ENCODE measurements at regions not wholly inside any gene's neighbourhood (a gene's known extent, or its start where the extent isn't known, plus 50 kb on each side); places are given as distances from the start of the nearest gene placed in this dataset.

- H3K27ac ChIP-seq = no peak overlapping the region
- no peak for DNase-seq
- H3K36me3 ChIP-seq = no peaks in the 10 kb centered on the region
- no peaks in the 10 kb centered on the region for H3K9me3 ChIP-seq
- H3K27me3 ChIP-seq = no peaks in the 10 kb centered on the region
- no peak overlapping the region for H3K4me3 ChIP-seq
- H3K4me1 ChIP-seq (ENCODE audit: insufficient read depth) = no peaks in the 10 kb centered on the region
- 56 to 73% (median 61%) methylated on average over 2 of the region's 2 CpGs for WGBS, 3 donors
- intact Hi-C loops (cut with DNase I) = no loop called here
- no peak for TF ChIP-seq CTCF (IDR thresholded peaks at IDR 0.05)
- TF ChIP-seq EP300 (IDR thresholded peaks at IDR 0.05) = no peak
- no peak for TF ChIP-seq POLR2A (IDR thresholded peaks at IDR 0.05)
Measured at GRCh38 chr5:57804007-57804444, 321.4 kb upstream of the ACTBL2 start.

- Histone ChIP-seq H3K9me3 (no peaks in the 10 kb centered on the region), H3K27me3 (no peaks in the 10 kb centered on the region), H3K4me1 (ENCODE audit: insufficient read depth) (no peaks in the 10 kb centered on the region), H3K36me3 (no peaks in the 10 kb centered on the region), H3K27ac (no peak overlapping the region), H3K4me3 (no peak overlapping the region)
- TF ChIP-seq CTCF (IDR thresholded peaks at IDR 0.05) (no peak), POLR2A (IDR thresholded peaks at IDR 0.05) (no peak), EP300 (IDR thresholded peaks at IDR 0.05) (no peak)
- intact Hi-C loops (cut with DNase I) = no loop called here
- 72 to 75% (median 73%) methylated on average over 3 of the region's 3 CpGs for WGBS, 3 donors
- DNase-seq = no peak
Measured at GRCh38 chr5:57802131-57802530, 319.5 kb upstream of the ACTBL2 start.

GRCh38 chr5:57795203-57795602 is 312.6 kb upstream of the ACTBL2 start:
- TF ChIP-seq POLR2A (IDR thresholded peaks at IDR 0.05) = no peak
- no peak for TF ChIP-seq EP300 (IDR thresholded peaks at IDR 0.05)
- no peak for TF ChIP-seq CTCF (IDR thresholded peaks at IDR 0.05)
- Histone ChIP-seq H3K27me3 (no peaks in the 10 kb centered on the region), H3K36me3 (no peaks in the 10 kb centered on the region), H3K4me3 (no peak overlapping the region), H3K4me1 (ENCODE audit: insufficient read depth) (no peaks in the 10 kb centered on the region), H3K27ac (no peak overlapping the region), H3K9me3 (no peaks in the 10 kb centered on the region)
- no peak for DNase-seq
- 91 to 95% (median 91%) methylated on average over 1 of the region's 1 CpG for WGBS, 3 donors
- intact Hi-C loops (cut with DNase I) = no loop called here

- DNase-seq = no peak
- Histone ChIP-seq H3K36me3 (no peaks in the 10 kb centered on the region), H3K4me3 (no peak overlapping the region), H3K9me3 (no peaks in the 10 kb centered on the region), H3K27ac (no peak overlapping the region), H3K4me1 (ENCODE audit: insufficient read depth) (no peaks in the 10 kb centered on the region), H3K27me3 (no peaks in the 10 kb centered on the region)
- 89 to 96% (median 92%) methylated on average over 1 of the region's 1 CpG for WGBS, 3 donors
- intact Hi-C loops (cut with DNase I) = no loop called here
- TF ChIP-seq CTCF (IDR thresholded peaks at IDR 0.05) (no peak), EP300 (IDR thresholded peaks at IDR 0.05) (no peak), POLR2A (IDR thresholded peaks at IDR 0.05) (no peak)
Measured at GRCh38 chr5:57791875-57792274, 309.3 kb upstream of the ACTBL2 start.

- WGBS, 3 donors = 75 to 81% (median 78%) methylated on average over 2 of the region's 2 CpGs
- TF ChIP-seq CTCF (IDR thresholded peaks at IDR 0.05) = no peak
- TF ChIP-seq EP300 (IDR thresholded peaks at IDR 0.05) = no peak
- H3K4me1 ChIP-seq (ENCODE audit: insufficient read depth) = peaks cover 1% of the 10 kb centered on the region
- intact Hi-C loops (cut with DNase I) = no loop called here
- no peak overlapping the region for H3K27ac ChIP-seq
- no peaks in the 10 kb centered on the region for H3K9me3 ChIP-seq
- no peak for DNase-seq
- no peaks in the 10 kb centered on the region for H3K36me3 ChIP-seq
- no peaks in the 10 kb centered on the region for H3K27me3 ChIP-seq
- no peak overlapping the region for H3K4me3 ChIP-seq
Measured at GRCh38 chr5:57785946-57786345, 303.3 kb upstream of the ACTBL2 start.

All from ovary (tissue), 7 donors.